ENCODE measurements at regions not wholly inside any gene's neighbourhood (a gene's known extent, or its start where the extent isn't known, plus 50 kb on each side); places are given as distances from the start of the nearest gene placed in this dataset.

DNA sequence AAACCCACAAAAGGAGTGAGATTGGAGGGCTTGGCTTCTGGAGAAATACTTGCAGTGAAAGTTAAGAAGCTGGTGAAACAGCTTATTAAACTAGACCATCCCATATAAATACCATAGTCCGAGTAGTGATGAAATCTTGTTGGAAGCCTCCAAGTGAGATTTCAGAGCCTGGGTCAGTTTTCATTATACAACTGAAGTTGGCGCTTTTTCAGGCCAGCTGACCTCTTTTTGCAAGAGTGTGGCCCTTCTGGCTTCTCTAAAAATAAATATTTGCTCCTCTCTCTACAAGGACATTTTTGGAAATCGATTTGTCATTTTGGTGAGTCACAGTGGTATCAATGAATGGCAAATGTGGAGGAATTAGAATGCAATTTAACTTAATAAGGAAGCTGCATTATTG is 51.2 kb upstream of the THRB start:
- no peak for DNase-seq (ENCODE audit: low read depth)
- no peak overlapping the region for H3K4me3 ChIP-seq (ENCODE audit: low read depth, low read length)
- TF ChIP-seq MYC (IDR thresholded peaks at IDR 0.05; ENCODE audit: low read depth, low read length): no peak
- TF ChIP-seq, protein P1, sequence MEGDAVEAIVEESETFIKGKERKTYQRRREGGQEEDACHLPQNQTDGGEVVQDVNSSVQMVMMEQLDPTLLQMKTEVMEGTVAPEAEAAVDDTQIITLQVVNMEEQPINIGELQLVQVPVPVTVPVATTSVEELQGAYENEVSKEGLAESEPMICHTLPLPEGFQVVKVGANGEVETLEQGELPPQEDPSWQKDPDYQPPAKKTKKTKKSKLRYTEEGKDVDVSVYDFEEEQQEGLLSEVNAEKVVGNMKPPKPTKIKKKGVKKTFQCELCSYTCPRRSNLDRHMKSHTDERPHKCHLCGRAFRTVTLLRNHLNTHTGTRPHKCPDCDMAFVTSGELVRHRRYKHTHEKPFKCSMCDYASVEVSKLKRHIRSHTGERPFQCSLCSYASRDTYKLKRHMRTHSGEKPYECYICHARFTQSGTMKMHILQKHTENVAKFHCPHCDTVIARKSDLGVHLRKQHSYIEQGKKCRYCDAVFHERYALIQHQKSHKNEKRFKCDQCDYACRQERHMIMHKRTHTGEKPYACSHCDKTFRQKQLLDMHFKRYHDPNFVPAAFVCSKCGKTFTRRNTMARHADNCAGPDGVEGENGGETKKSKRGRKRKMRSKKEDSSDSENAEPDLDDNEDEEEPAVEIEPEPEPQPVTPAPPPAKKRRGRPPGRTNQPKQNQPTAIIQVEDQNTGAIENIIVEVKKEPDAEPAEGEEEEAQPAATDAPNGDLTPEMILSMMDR (IDR thresholded peaks at IDR 0.05; ENCODE audit: low read depth, low read length): no peak
- TF ChIP-seq POLR2A (IDR thresholded peaks at IDR 0.05; ENCODE audit: extremely low read depth, insufficient read length): no peak
- TF ChIP-seq, protein P2, sequence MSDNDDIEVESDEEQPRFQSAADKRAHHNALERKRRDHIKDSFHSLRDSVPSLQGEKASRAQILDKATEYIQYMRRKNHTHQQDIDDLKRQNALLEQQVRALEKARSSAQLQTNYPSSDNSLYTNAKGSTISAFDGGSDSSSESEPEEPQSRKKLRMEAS (IDR thresholded peaks at IDR 0.05; ENCODE audit: low read depth, low read length): no peak

DNA sequence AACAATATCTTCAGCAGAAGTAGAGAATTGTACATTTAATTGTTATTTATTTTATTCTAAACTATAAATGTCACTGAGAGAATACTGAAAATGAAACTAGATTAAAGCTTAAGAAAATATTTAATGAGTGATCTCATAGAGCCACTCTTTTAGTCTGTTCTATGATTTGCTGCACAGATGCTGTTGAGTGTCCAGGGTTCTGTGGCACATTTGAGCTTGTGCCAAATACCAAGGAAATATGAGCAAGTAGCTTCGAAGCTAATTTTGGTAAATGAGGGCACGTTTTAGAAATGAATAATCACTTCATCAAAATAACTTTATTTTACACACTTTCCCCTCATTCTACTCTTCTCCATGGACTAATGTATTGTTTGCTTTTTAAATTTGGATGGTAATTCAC is 53.6 kb upstream of the THRB start:
- no peak for TF ChIP-seq MYC (IDR thresholded peaks at IDR 0.05; ENCODE audit: low read depth, low read length)
- no peak for TF ChIP-seq POLR2A (IDR thresholded peaks at IDR 0.05; ENCODE audit: extremely low read depth, insufficient read length)
- TF ChIP-seq, protein P2 (IDR thresholded peaks at IDR 0.05; ENCODE audit: low read depth, low read length): no peak
- TF ChIP-seq, protein P1 (IDR thresholded peaks at IDR 0.05; ENCODE audit: low read depth, low read length): no peak
- no peak for DNase-seq (ENCODE audit: low read depth)
- H3K4me3 ChIP-seq (ENCODE audit: low read depth, low read length): no peak overlapping the region

DNA sequence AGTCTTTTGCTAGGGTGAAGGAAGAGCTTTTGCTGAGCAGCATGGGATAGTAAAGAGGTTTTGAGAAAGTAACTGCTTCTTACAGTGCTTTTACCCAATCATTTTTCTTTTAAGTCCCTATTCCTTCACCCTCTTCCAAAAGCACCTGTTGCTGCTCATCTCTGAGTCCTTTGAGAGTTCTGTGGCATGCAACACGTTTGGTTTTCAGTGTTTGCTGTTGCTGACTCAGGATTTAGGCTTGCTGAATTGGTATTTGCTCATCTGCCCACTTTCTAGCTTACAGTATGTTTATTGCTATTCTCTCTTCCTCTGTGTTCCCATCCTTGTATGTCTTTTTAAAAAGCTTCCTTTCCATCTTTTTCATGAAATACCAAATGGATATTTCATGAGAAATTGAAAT is 55.9 kb upstream of the THRB start:
- TF ChIP-seq, protein P2 (IDR thresholded peaks at IDR 0.05; ENCODE audit: low read depth, low read length): no peak
- TF ChIP-seq POLR2A (IDR thresholded peaks at IDR 0.05; ENCODE audit: extremely low read depth, insufficient read length) (no peak), MYC (IDR thresholded peaks at IDR 0.05; ENCODE audit: low read depth, low read length) (no peak)
- TF ChIP-seq, protein P1 (IDR thresholded peaks at IDR 0.05; ENCODE audit: low read depth, low read length): no peak
- no peak for DNase-seq (ENCODE audit: low read depth)
- no peak overlapping the region for H3K4me3 ChIP-seq (ENCODE audit: low read depth, low read length)

DNA sequence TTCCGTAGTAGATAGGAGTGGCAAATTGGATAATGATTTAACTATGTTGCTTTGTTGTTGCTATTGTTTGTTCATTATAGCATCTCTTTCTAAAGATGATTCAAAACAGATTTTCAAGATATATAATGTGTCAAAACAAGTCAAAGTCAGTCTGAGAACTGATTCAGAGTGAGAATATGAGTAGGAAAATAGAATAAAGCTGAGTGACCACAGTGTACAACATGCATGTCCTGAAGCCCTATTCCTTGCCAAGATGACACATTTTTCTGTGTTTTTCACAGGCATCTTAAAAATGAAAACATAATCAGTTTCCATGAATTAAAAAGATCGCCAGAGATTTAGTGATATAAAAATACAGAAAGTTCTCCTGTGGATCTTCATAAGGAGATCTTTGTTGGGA is 57.0 kb upstream of the THRB start:
- no peak overlapping the region for H3K4me3 ChIP-seq (ENCODE audit: low read depth, low read length)
- DNase-seq (ENCODE audit: low read depth): no peak
- TF ChIP-seq, protein P2 (IDR thresholded peaks at IDR 0.05; ENCODE audit: low read depth, low read length): no peak
- TF ChIP-seq, protein P1 (IDR thresholded peaks at IDR 0.05; ENCODE audit: low read depth, low read length): no peak
- TF ChIP-seq MYC (IDR thresholded peaks at IDR 0.05; ENCODE audit: low read depth, low read length) (no peak), POLR2A (IDR thresholded peaks at IDR 0.05; ENCODE audit: extremely low read depth, insufficient read length) (no peak)

DNA sequence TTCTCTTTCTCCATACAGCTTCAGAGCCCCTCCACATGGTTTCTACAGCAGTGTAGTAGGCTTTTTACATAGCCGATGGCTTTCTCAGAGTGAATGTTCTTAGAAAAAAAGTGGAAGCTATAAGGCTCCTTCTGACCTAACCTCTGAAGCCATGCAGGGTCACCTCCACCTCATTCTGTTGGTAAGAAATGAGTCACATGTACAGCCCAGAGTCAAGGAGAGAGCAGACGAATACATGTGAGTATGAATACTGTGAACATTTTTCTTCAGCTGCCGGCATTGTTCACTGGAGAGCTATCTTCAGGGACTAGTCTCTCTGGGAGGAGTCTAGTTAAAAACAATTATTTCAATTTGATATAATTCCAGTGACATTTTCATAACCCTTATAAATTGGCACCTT is 68.2 kb upstream of the THRB start:
- no peak overlapping the region for H3K4me3 ChIP-seq (ENCODE audit: low read depth, low read length)
- DNase-seq (ENCODE audit: low read depth): no peak
- TF ChIP-seq, protein P1 (IDR thresholded peaks at IDR 0.05; ENCODE audit: low read depth, low read length): no peak
- TF ChIP-seq POLR2A (IDR thresholded peaks at IDR 0.05; ENCODE audit: extremely low read depth, insufficient read length): no peak
- TF ChIP-seq, protein P2 (IDR thresholded peaks at IDR 0.05; ENCODE audit: low read depth, low read length): no peak
- TF ChIP-seq MYC (IDR thresholded peaks at IDR 0.05; ENCODE audit: low read depth, low read length): no peak

DNA sequence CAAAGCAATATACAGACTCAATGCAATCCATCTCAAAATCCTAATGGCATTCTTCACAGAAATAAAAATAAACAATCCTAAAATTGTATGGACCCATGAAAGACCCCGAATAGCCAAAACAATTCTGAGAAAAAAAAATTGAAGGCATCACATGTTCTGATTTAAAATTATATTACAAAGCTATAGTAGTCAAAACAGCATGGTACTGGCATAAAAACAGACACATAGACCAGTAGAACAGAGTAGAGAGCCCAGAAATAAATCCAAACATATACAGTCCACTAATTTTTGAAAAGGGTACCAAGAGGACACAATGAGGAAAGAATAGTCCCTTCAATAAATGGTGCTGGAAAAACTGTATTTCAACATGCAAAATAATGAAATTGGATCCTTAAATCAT is 70.4 kb upstream of the THRB start:
- no peak overlapping the region for H3K4me3 ChIP-seq (ENCODE audit: low read depth, low read length)
- DNase-seq (ENCODE audit: low read depth): no peak
- TF ChIP-seq POLR2A (IDR thresholded peaks at IDR 0.05; ENCODE audit: extremely low read depth, insufficient read length) (no peak), MYC (IDR thresholded peaks at IDR 0.05; ENCODE audit: low read depth, low read length) (no peak)
- TF ChIP-seq, protein P2 (IDR thresholded peaks at IDR 0.05; ENCODE audit: low read depth, low read length): no peak
- TF ChIP-seq, protein P1 (IDR thresholded peaks at IDR 0.05; ENCODE audit: low read depth, low read length): no peak

Data from NB4 (cell line).